ENCODE measurements at regions not wholly inside any gene's neighbourhood (a gene's known extent, or its start where the extent isn't known, plus 50 kb on each side); places are given as distances from the start of the nearest gene placed in this dataset.

- TF ChIP-seq ZNF462 (CRISPR knock-in tag; IDR thresholded peaks at IDR 0.05) = no peak
- TF ChIP-seq ZNF114 (CRISPR knock-in tag; IDR thresholded peaks at IDR 0.05) = no peak
- no peak for TF ChIP-seq POLR2AphosphoS5 (IDR thresholded peaks at IDR 0.05; ENCODE audit: low read depth)
- no peak for TF ChIP-seq EZH2 (IDR thresholded peaks at IDR 0.05; ENCODE audit: low read depth, unreplicated experiment)
- no peak for TF ChIP-seq CREB1 (CRISPR knock-in tag; IDR thresholded peaks at IDR 0.05; ENCODE audit: low read depth)
- no peak for TF ChIP-seq JUNB (IDR thresholded peaks at IDR 0.05; ENCODE audit: unreplicated experiment)
- TF ChIP-seq STAT1 (IDR thresholded peaks at IDR 0.05; ENCODE audit: unreplicated experiment) = no peak
- no peak for TF ChIP-seq EZH2phosphoT487 (IDR thresholded peaks at IDR 0.05; ENCODE audit: unreplicated experiment)
- no peak for TF ChIP-seq ZNF331 (CRISPR knock-in tag; IDR thresholded peaks at IDR 0.05; ENCODE audit: low read depth)
Observed at GRCh38 chr6:106014955-106015354, 71.2 kb upstream of the PRDM1 start (continued).

- no peak for TF ChIP-seq STAT1 (IDR thresholded peaks at IDR 0.05; ENCODE audit: unreplicated experiment)
- no peak for TF ChIP-seq POLR2AphosphoS5 (IDR thresholded peaks at IDR 0.05; ENCODE audit: low read depth)
- TF ChIP-seq EZH2phosphoT487 (IDR thresholded peaks at IDR 0.05; ENCODE audit: unreplicated experiment) = no peak
- TF ChIP-seq CTCF (conservative IDR thresholded peaks at IDR 0.05; ENCODE audit: low read depth in 2 of 2) = no peak
- TF ChIP-seq EZH2 (IDR thresholded peaks at IDR 0.05; ENCODE audit: low read depth, unreplicated experiment) = no peak
- H4K20me1 ChIP-seq (replicated peaks; ENCODE audit: insufficient read depth) = no peaks in the 10 kb centered on the region
- H3K27ac ChIP-seq (ENCODE audit: low read depth) = no peak overlapping the region
- no peaks in the 10 kb centered on the region for H3K79me2 ChIP-seq (replicated peaks; ENCODE audit: insufficient read depth)
- Mint-ChIP-seq H3K4me1 (peaks cover 14% of the 10 kb centered on the region), H3K27me3 (ENCODE audit: insufficient read depth, low read depth, poor library complexity) (peaks cover 4% of the 10 kb centered on the region), H3K27ac (no peak overlapping the region), H3K9me3 (no peaks in the 10 kb centered on the region), H3K4me3 (no peak overlapping the region), H3K36me3 (ENCODE audit: low read depth) (no peaks in the 10 kb centered on the region)
- peaks cover 4% of the 10 kb centered on the region; the same call in 1 of the 2 replicates for H3K27me3 ChIP-seq (ENCODE audit: insufficient read depth)
- ATAC-seq (no peak), DNase-seq (ENCODE audit: low spot score) (no peak)
- no peaks in the 10 kb centered on the region for H3F3A ChIP-seq (replicated peaks; ENCODE audit: low read depth)
- peaks cover 13% of the 10 kb centered on the region for H3K4me1 ChIP-seq (ENCODE audit: insufficient read depth)
- H3K4me2 ChIP-seq = no peak overlapping the region
- no peak overlapping the region for H2AFZ ChIP-seq
- no peak overlapping the region for H3K4me3 ChIP-seq
- peaks cover 5% of the 10 kb centered on the region; the same call in 1 of the 2 replicates for H3K9me2 ChIP-seq (ENCODE audit: insufficient read depth)
- H3K36me3 ChIP-seq (ENCODE audit: insufficient read depth) = no peaks in the 10 kb centered on the region
Observed at GRCh38 chr6:106011476-106011875, 74.7 kb upstream of the PRDM1 start.
